ENCODE measurements at regions not wholly inside any gene's neighbourhood (a gene's known extent, or its start where the extent isn't known, plus 50 kb on each side); places are given as distances from the start of the nearest gene placed in this dataset.

GRCh38 chr1:81157686-81158085 lies 643.0 kb upstream of the ADGRL2 start:
- Histone ChIP-seq H3K4me1 (ENCODE audit: control insufficient read depth, low read depth, low read length) (peaks cover 23% of the 10 kb centered on the region), H3K9ac (ENCODE audit: low read length) (no peak overlapping the region), H3K27me3 (ENCODE audit: control insufficient read depth, insufficient read depth, low read length) (no peaks in the 10 kb centered on the region), H3K27ac (ENCODE audit: low read length) (no peak overlapping the region), H3K36me3 (ENCODE audit: control insufficient read depth, low read depth, low read length) (no peaks in the 10 kb centered on the region), H3K9me3 (ENCODE audit: control insufficient read depth, low read depth, low read length) (no peaks in the 10 kb centered on the region), H3K4me3 (ENCODE audit: low read length) (no peak overlapping the region)

DNA sequence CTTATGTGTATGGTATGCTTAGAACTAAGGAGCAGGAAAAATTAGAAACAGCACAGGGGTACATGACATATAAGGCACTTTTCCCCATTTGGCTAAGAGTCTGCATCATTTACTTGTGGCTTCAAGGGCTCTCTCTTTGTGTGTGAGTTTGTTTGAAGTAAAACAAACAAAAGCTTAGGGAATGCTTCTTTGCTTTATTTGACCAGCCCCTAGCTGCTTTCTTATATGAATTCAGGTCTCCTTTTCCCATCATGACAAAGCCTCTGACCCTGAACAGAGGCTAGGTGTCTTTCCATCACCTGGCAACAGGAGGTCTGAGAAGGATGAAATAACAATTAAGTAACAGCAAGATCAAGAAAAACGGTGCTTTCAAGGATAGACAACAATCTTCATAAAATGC lies 643.8 kb upstream of the ADGRL2 start:
- Histone ChIP-seq H3K9ac (ENCODE audit: low read length) (no peak overlapping the region), H3K36me3 (ENCODE audit: control insufficient read depth, low read depth, low read length) (no peaks in the 10 kb centered on the region), H3K27me3 (ENCODE audit: control insufficient read depth, insufficient read depth, low read length) (no peaks in the 10 kb centered on the region), H3K9me3 (ENCODE audit: control insufficient read depth, low read depth, low read length) (no peaks in the 10 kb centered on the region), H3K27ac (ENCODE audit: low read length) (no peak overlapping the region), H3K4me3 (ENCODE audit: low read length) (no peak overlapping the region), H3K4me1 (ENCODE audit: control insufficient read depth, low read depth, low read length) (peaks cover 23% of the 10 kb centered on the region)

DNA sequence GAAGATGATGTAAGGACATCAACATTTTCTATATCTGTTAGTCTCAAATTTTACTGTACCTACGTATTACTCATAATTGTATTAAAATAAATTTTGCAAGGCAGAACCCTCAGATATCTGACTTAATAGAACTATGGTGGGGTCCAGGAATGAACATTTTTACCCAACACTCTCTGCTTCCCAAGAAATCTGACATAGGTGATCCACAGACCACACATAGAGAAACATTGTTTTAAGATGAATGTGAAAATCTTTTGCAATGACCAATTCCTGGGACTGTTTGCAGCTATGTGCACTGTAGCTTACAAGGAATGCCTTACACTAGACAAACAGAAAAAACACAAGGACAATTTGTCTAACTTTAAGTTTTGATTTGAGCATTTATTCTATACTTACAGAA lies 645.6 kb upstream of the ADGRL2 start:
- H3K9me3 ChIP-seq (ENCODE audit: control insufficient read depth, low read depth, low read length) = no peaks in the 10 kb centered on the region
- H3K4me1 ChIP-seq (ENCODE audit: control insufficient read depth, low read depth, low read length) = peaks cover 23% of the 10 kb centered on the region
- no peaks in the 10 kb centered on the region for H3K36me3 ChIP-seq (ENCODE audit: control insufficient read depth, low read depth, low read length)
- H3K27ac ChIP-seq (ENCODE audit: low read length) = no peak overlapping the region
- no peaks in the 10 kb centered on the region for H3K27me3 ChIP-seq (ENCODE audit: control insufficient read depth, insufficient read depth, low read length)
- no peak overlapping the region for H3K4me3 ChIP-seq (ENCODE audit: low read length)
- H3K9ac ChIP-seq (ENCODE audit: low read length) = no peak overlapping the region

- H3K36me3 ChIP-seq (ENCODE audit: control insufficient read depth, low read depth, low read length) = no peaks in the 10 kb centered on the region
- H3K27ac ChIP-seq (ENCODE audit: low read length) = no peak overlapping the region
- H3K4me3 ChIP-seq (ENCODE audit: low read length) = no peak overlapping the region
- no peaks in the 10 kb centered on the region for H3K27me3 ChIP-seq (ENCODE audit: control insufficient read depth, insufficient read depth, low read length)
- H3K9ac ChIP-seq (ENCODE audit: low read length) = no peak overlapping the region
- H3K4me1 ChIP-seq (ENCODE audit: control insufficient read depth, low read depth, low read length) = peaks cover 5% of the 10 kb centered on the region
- H3K9me3 ChIP-seq (ENCODE audit: control insufficient read depth, low read depth, low read length) = no peaks in the 10 kb centered on the region
These were observed 649.5 kb upstream of the ADGRL2 start for GRCh38 chr1:81151206-81151605.

- H3K9me3 ChIP-seq (ENCODE audit: control insufficient read depth, low read depth, low read length) = no peaks in the 10 kb centered on the region
- H3K4me1 ChIP-seq (ENCODE audit: control insufficient read depth, low read depth, low read length) = peaks cover 3% of the 10 kb centered on the region
- H3K27ac ChIP-seq (ENCODE audit: low read length) = no peak overlapping the region
- H3K36me3 ChIP-seq (ENCODE audit: control insufficient read depth, low read depth, low read length) = no peaks in the 10 kb centered on the region
- H3K9ac ChIP-seq (ENCODE audit: low read length) = no peak overlapping the region
- H3K27me3 ChIP-seq (ENCODE audit: control insufficient read depth, insufficient read depth, low read length) = no peaks in the 10 kb centered on the region
- no peak overlapping the region for H3K4me3 ChIP-seq (ENCODE audit: low read length)
These were observed 650.9 kb upstream of the ADGRL2 start for GRCh38 chr1:81149649-81150325.

GRCh38 chr1:81144240-81144825 lies 656.4 kb upstream of the ADGRL2 start:
- Histone ChIP-seq H3K9me3 (ENCODE audit: control insufficient read depth, low read depth, low read length) (no peaks in the 10 kb centered on the region), H3K27me3 (ENCODE audit: control insufficient read depth, insufficient read depth, low read length) (no peaks in the 10 kb centered on the region), H3K9ac (ENCODE audit: low read length) (no peak overlapping the region), H3K36me3 (ENCODE audit: control insufficient read depth, low read depth, low read length) (no peaks in the 10 kb centered on the region), H3K27ac (ENCODE audit: low read length) (no peak overlapping the region), H3K4me3 (ENCODE audit: low read length) (no peak overlapping the region), H3K4me1 (ENCODE audit: control insufficient read depth, low read depth, low read length) (peaks cover 12% of the 10 kb centered on the region)

GRCh38 chr1:81142099-81142826 lies 658.5 kb upstream of the ADGRL2 start:
- Histone ChIP-seq H3K27ac (ENCODE audit: low read length) (no peak overlapping the region), H3K4me1 (ENCODE audit: control insufficient read depth, low read depth, low read length) (peaks cover 12% of the 10 kb centered on the region), H3K4me3 (ENCODE audit: low read length) (no peak overlapping the region), H3K36me3 (ENCODE audit: control insufficient read depth, low read depth, low read length) (no peaks in the 10 kb centered on the region), H3K9me3 (ENCODE audit: control insufficient read depth, low read depth, low read length) (no peaks in the 10 kb centered on the region), H3K27me3 (ENCODE audit: control insufficient read depth, insufficient read depth, low read length) (no peaks in the 10 kb centered on the region), H3K9ac (ENCODE audit: low read length) (no peak overlapping the region)

DNA sequence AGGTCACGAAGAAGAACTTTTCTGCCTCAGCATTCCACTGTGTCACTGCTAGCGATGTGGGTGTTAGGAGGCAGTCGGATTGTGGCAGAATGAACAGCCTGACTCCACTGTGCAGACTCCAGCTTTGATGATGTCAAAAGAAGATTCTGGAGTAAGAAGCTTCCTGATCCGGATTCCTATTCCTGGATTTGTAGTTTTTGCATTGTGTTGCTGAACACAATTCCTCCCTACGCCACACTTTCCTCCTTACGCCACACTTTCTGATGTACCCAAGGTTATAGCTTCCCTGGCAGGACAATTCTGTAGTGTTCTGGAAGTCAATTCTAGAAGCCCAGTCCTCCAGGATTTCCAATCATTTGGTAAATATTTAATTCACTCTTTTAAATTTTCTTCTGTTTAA lies 665.2 kb upstream of the ADGRL2 start:
- Histone ChIP-seq H3K4me3 (ENCODE audit: low read length) (no peak overlapping the region), H3K36me3 (ENCODE audit: control insufficient read depth, low read depth, low read length) (no peaks in the 10 kb centered on the region), H3K27ac (ENCODE audit: low read length) (no peak overlapping the region), H3K9ac (ENCODE audit: low read length) (no peak overlapping the region), H3K4me1 (ENCODE audit: control insufficient read depth, low read depth, low read length) (no peaks in the 10 kb centered on the region), H3K9me3 (ENCODE audit: control insufficient read depth, low read depth, low read length) (no peaks in the 10 kb centered on the region), H3K27me3 (ENCODE audit: control insufficient read depth, insufficient read depth, low read length) (no peaks in the 10 kb centered on the region)

DNA sequence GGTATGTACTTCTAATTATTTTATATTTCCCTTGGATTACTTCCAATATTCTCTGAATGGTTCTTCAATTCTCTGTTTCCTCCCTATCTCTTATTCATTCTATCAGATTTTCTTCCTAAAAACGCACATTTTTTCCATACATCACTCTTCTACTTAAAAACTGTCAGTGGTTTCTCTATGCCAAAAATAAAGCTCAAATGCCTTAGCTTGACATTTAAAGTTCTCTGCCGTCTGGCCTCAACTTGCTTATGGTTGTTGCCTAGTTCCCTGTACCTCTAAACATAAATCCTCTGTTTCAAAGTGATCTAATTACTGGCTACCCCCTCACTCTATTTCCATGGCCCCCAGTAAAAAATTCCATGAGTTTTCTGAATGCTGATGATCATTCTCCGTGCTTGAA lies 671.0 kb upstream of the ADGRL2 start:
- H3K27ac ChIP-seq (ENCODE audit: low read length) = no peak overlapping the region
- H3K9ac ChIP-seq (ENCODE audit: low read length) = no peak overlapping the region
- no peaks in the 10 kb centered on the region for H3K4me1 ChIP-seq (ENCODE audit: control insufficient read depth, low read depth, low read length)
- no peak overlapping the region for H3K4me3 ChIP-seq (ENCODE audit: low read length)
- no peaks in the 10 kb centered on the region for H3K9me3 ChIP-seq (ENCODE audit: control insufficient read depth, low read depth, low read length)
- H3K27me3 ChIP-seq (ENCODE audit: control insufficient read depth, insufficient read depth, low read length) = no peaks in the 10 kb centered on the region
- H3K36me3 ChIP-seq (ENCODE audit: control insufficient read depth, low read depth, low read length) = no peaks in the 10 kb centered on the region

GRCh38 chr1:81129366-81129765 lies 671.4 kb upstream of the ADGRL2 start:
- Histone ChIP-seq H3K4me3 (ENCODE audit: low read length) (no peak overlapping the region), H3K27me3 (ENCODE audit: control insufficient read depth, insufficient read depth, low read length) (no peaks in the 10 kb centered on the region), H3K27ac (ENCODE audit: low read length) (no peak overlapping the region), H3K9me3 (ENCODE audit: control insufficient read depth, low read depth, low read length) (no peaks in the 10 kb centered on the region), H3K36me3 (ENCODE audit: control insufficient read depth, low read depth, low read length) (no peaks in the 10 kb centered on the region), H3K4me1 (ENCODE audit: control insufficient read depth, low read depth, low read length) (no peaks in the 10 kb centered on the region), H3K9ac (ENCODE audit: low read length) (no peak overlapping the region)

GRCh38 chr1:81128079-81128478 lies 672.7 kb upstream of the ADGRL2 start:
- Histone ChIP-seq H3K4me1 (ENCODE audit: control insufficient read depth, low read depth, low read length) (no peaks in the 10 kb centered on the region), H3K9me3 (ENCODE audit: control insufficient read depth, low read depth, low read length) (no peaks in the 10 kb centered on the region), H3K9ac (ENCODE audit: low read length) (no peak overlapping the region), H3K27me3 (ENCODE audit: control insufficient read depth, insufficient read depth, low read length) (no peaks in the 10 kb centered on the region), H3K36me3 (ENCODE audit: control insufficient read depth, low read depth, low read length) (no peaks in the 10 kb centered on the region), H3K4me3 (ENCODE audit: low read length) (no peak overlapping the region), H3K27ac (ENCODE audit: low read length) (no peak overlapping the region)

Data from iPS-18a (cell line).